ENCODE measurements at regions not wholly inside any gene's neighbourhood (a gene's known extent, or its start where the extent isn't known, plus 50 kb on each side); places are given as distances from the start of the nearest gene placed in this dataset.
"Not testable (repeated sequence)": the region's sequence is repeated elsewhere in the genome, so short reads cannot be mapped to it uniquely, and the experiment has no call there.

DNA sequence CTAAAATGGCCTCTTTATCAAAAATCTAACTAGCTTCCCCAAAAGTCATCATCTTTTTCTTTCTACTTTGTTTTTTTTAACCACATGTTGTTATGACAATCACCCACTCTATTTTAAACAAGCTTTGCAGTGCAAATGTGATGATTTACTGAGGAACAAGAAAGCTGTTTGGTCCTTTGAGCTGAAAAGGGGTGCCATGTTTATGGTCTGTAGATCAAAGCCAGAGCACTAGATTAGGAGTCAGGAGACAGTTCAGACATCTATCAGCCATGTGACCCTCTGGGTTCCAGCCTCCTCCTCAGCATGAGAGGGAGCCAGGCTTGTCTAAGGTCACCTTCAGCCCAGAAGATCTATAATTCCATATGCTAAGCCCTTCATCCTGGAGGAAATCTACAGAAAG, 65.9 kb downstream of the RPL22L1 start:
- no peaks in the 10 kb centered on the region for H3K27me3 ChIP-seq (ENCODE audit: insufficient read depth, low read length)
- no peak overlapping the region for H3K27ac ChIP-seq (ENCODE audit: low read depth, low read length)
- H3K36me3 ChIP-seq (ENCODE audit: insufficient read depth, low read length) = no peaks in the 10 kb centered on the region
- H3K9me3 ChIP-seq (ENCODE audit: insufficient read depth, low read depth, low read length) = no peaks in the 10 kb centered on the region
- peaks cover 10% of the 10 kb centered on the region; the same call in 1 of the 2 replicates for H3K4me1 ChIP-seq (ENCODE audit: insufficient read depth, low read length)
- no peak overlapping the region for H3K4me3 ChIP-seq (ENCODE audit: low read length)
- H3K9ac ChIP-seq (ENCODE audit: low read depth, low read length) = no peak overlapping the region

DNA sequence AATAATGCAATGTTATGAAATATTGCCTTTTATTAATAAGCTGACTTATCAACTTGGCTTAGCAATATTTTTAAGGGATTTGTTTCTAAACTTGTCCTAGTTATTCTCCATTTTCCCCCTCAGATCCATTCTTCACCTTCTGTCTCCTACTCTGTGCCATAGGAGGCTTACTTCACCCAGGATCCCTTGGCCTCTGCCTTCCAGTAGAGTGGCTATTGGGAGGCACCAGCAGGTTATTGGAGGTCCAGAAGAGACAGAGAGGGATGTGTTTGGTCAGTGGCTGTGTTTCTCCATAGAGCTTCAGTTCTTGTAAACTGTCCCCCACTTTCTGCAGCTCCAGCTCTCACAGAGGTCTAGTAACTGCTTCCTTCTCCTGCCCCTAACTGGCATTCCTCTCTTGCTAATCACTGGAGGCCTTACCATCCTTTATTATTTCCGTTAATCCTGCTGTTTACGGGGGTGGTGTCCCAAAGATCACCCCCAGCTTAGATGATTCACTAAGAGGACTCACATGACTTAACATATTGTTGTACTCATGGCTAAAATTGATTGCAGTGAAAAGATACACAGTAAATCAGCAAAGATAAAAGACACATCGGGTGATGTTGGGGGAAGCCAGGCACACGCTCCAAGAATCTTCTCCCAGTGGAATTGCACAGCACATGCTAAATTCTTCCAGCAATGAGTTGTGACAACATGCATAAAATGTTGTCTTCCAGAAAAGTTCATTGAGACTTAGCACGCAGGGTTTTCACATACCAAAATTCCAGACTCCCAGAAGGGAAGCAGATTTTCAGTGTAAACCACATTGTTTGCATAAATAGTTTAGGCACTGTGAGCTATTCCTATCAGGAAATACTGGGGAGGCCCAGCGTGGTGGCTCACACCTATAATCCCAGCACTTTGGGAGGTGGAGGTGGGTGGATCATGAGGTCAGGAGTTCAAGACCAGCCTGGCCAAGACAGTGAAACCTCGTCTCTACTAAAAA, 67.5 kb downstream of the RPL22L1 start:
- Histone ChIP-seq H3K27ac (ENCODE audit: low read depth, low read length) (no peak overlapping the region), H3K4me1 (ENCODE audit: insufficient read depth, low read length) (peaks cover 10% of the 10 kb centered on the region; the same call in 1 of the 2 replicates), H3K36me3 (ENCODE audit: insufficient read depth, low read length) (no peaks in the 10 kb centered on the region), H3K9me3 (ENCODE audit: insufficient read depth, low read depth, low read length) (no peaks in the 10 kb centered on the region), H3K4me3 (ENCODE audit: low read length) (no peak overlapping the region), H3K27me3 (ENCODE audit: insufficient read depth, low read length) (no peaks in the 10 kb centered on the region), H3K9ac (ENCODE audit: low read depth, low read length) (no peak overlapping the region)
- 90% methylated on average over 7 of the region's 7 CpGs for WGBS

DNA sequence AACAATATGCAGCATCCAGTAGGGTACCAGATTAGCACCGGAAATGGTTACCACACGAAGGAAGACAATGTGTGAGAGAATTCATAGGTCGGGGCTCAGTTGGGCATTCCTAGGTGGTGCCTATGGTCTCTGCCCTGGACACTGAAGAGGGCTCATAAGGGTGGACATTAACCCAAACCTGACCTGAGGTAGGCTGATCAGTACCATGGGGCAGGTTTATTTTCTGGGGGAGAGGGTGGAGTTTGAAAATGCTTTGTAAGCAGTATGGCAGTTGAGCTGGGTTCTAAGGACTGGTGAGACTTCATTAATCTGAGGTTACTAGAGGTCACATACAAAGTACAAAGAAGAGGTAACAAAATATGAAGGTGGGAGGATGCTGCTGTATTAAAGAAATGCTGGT, 68.4 kb downstream of the RPL22L1 start:
- Histone ChIP-seq H3K9ac (ENCODE audit: low read depth, low read length) (no peak overlapping the region), H3K27ac (ENCODE audit: low read depth, low read length) (no peak overlapping the region), H3K4me3 (ENCODE audit: low read length) (no peak overlapping the region), H3K4me1 (ENCODE audit: insufficient read depth, low read length) (peaks cover 10% of the 10 kb centered on the region; the same call in 1 of the 2 replicates), H3K27me3 (ENCODE audit: insufficient read depth, low read length) (no peaks in the 10 kb centered on the region), H3K36me3 (ENCODE audit: insufficient read depth, low read length) (no peaks in the 10 kb centered on the region), H3K9me3 (ENCODE audit: insufficient read depth, low read depth, low read length) (no peaks in the 10 kb centered on the region; the same call in 1 of the 2 replicates)
- 94% methylated on average over 3 of the region's 3 CpGs for WGBS

DNA sequence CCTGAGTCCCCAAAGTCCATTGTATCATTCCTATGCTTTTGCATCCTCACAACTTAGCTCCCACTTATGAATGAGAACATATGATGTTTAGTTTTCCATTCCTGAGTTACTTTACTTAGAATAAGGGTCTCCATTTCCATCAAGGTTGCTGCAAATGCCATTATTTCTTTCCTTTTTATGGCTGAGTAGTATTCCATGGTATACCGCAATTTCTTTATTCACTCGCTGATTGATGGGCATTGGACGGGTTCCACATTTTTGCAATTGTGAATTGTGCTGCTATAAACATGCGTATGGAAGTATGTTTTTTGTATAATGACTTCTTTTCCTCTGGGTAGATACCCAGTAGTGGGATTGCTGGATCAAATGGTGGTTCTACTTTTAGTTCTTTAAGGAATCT, 69.7 kb downstream of the RPL22L1 start:
- H3K9ac ChIP-seq (ENCODE audit: low read depth, low read length); H3K4me3 ChIP-seq (ENCODE audit: low read length); H3K36me3 ChIP-seq (ENCODE audit: insufficient read depth, low read length); H3K4me1 ChIP-seq (ENCODE audit: insufficient read depth, low read length); H3K9me3 ChIP-seq (ENCODE audit: insufficient read depth, low read depth, low read length); H3K27me3 ChIP-seq (ENCODE audit: insufficient read depth, low read length); H3K27ac ChIP-seq (ENCODE audit: low read depth, low read length): not testable (repeated sequence)
- WGBS = 92% methylated on average over 4 of the region's 4 CpGs

GRCh38 chr3:170799009-170799408, 71.0 kb downstream of the RPL22L1 start:
- Histone ChIP-seq H3K27me3 (ENCODE audit: insufficient read depth, low read length) (no peaks in the 10 kb centered on the region), H3K36me3 (ENCODE audit: insufficient read depth, low read length) (no peaks in the 10 kb centered on the region), H3K9ac (ENCODE audit: low read depth, low read length) (no peak overlapping the region), H3K4me1 (ENCODE audit: insufficient read depth, low read length) (peaks cover 7% of the 10 kb centered on the region; the same call in 1 of the 2 replicates), H3K27ac (ENCODE audit: low read depth, low read length) (no peak overlapping the region), H3K4me3 (ENCODE audit: low read length) (no peak overlapping the region), H3K9me3 (ENCODE audit: insufficient read depth, low read depth, low read length) (peaks cover 2% of the 10 kb centered on the region; the same call in 1 of the 2 replicates)
- WGBS = 100% methylated on average over 1 of the region's 2 CpGs

DNA sequence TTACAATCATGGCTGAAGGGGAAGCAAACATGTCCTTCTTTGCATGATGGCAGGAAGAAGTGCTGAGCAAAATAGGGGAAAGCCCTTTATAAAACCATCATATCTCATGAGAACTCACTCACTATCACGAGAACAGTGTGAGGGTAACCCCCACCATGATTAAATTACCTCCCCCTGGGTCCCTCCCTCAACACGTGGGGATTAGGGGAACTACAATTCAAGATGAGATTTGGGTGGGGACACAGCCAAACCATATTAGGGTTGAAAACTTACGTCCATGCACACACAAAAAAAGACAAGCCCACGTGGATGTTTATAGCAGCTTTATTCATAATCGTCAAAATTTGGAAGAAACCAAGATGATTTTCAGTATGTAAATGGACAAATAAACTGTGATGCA, 72.3 kb downstream of the RPL22L1 start:
- Histone ChIP-seq H3K4me1 (ENCODE audit: insufficient read depth, low read length) (peaks cover 4% of the 10 kb centered on the region; the same call in 1 of the 2 replicates), H3K27me3 (ENCODE audit: insufficient read depth, low read length) (no peaks in the 10 kb centered on the region), H3K9ac (ENCODE audit: low read depth, low read length) (no peak overlapping the region), H3K4me3 (ENCODE audit: low read length) (no peak overlapping the region), H3K27ac (ENCODE audit: low read depth, low read length) (no peak overlapping the region), H3K9me3 (ENCODE audit: insufficient read depth, low read depth, low read length) (peaks cover 2% of the 10 kb centered on the region; the same call in 1 of the 2 replicates), H3K36me3 (ENCODE audit: insufficient read depth, low read length) (no peaks in the 10 kb centered on the region)
- 92% methylated on average over 5 of the region's 5 CpGs for WGBS

GRCh38 chr3:170792471-170792870, 77.5 kb downstream of the RPL22L1 start:
- Histone ChIP-seq H3K27me3 (ENCODE audit: insufficient read depth, low read length) (no peaks in the 10 kb centered on the region), H3K9me3 (ENCODE audit: insufficient read depth, low read depth, low read length) (peaks cover 2% of the 10 kb centered on the region; the same call in 1 of the 2 replicates), H3K36me3 (ENCODE audit: insufficient read depth, low read length) (no peaks in the 10 kb centered on the region), H3K9ac (ENCODE audit: low read depth, low read length) (no peak overlapping the region), H3K4me1 (ENCODE audit: insufficient read depth, low read length) (no peaks in the 10 kb centered on the region), H3K4me3 (ENCODE audit: low read length) (no peak overlapping the region), H3K27ac (ENCODE audit: low read depth, low read length) (no peak overlapping the region)
- 93% methylated on average over 1 of the region's 1 CpG for WGBS

GRCh38 chr3:170790647-170791046, 79.3 kb downstream of the RPL22L1 start:
- H3K4me3 ChIP-seq (ENCODE audit: low read length) = no peak overlapping the region
- H3K9me3 ChIP-seq (ENCODE audit: insufficient read depth, low read depth, low read length) = no peaks in the 10 kb centered on the region
- no CpG with 5 or more reads among the region's 1 CpG for WGBS
- no peaks in the 10 kb centered on the region for H3K27me3 ChIP-seq (ENCODE audit: insufficient read depth, low read length)
- H3K27ac ChIP-seq (ENCODE audit: low read depth, low read length) = no peak overlapping the region
- H3K9ac ChIP-seq (ENCODE audit: low read depth, low read length) = no peak overlapping the region
- H3K36me3 ChIP-seq (ENCODE audit: insufficient read depth, low read length) = no peaks in the 10 kb centered on the region
- H3K4me1 ChIP-seq (ENCODE audit: insufficient read depth, low read length) = no peaks in the 10 kb centered on the region

DNA sequence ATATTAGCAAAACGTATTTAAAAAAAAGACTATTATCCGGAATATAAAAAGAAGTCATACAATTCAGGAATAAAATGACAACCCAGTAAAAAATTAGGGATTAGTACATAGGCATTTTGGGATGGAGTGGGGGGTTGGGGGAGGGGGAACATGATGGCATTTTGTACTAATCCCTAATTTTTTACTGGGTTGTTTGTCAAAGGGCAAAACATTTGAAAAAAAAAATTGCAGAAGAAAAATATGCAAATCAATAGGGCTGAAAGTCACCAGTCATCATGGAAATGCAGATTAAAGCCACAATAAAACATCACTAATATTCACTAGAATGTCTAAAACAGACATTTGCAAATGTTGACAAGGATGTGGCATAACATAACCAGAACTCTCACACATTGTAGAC, 82.5 kb downstream of the RPL22L1 start:
- no peaks in the 10 kb centered on the region for H3K4me1 ChIP-seq (ENCODE audit: insufficient read depth, low read length)
- H3K27ac ChIP-seq (ENCODE audit: low read depth, low read length) = no peak overlapping the region
- no peak overlapping the region for H3K9ac ChIP-seq (ENCODE audit: low read depth, low read length)
- no CpG with 5 or more reads among the region's 2 CpGs for WGBS
- H3K27me3 ChIP-seq (ENCODE audit: insufficient read depth, low read length) = no peaks in the 10 kb centered on the region
- no peaks in the 10 kb centered on the region for H3K9me3 ChIP-seq (ENCODE audit: insufficient read depth, low read depth, low read length)
- H3K4me3 ChIP-seq (ENCODE audit: low read length) = no peak overlapping the region
- no peaks in the 10 kb centered on the region for H3K36me3 ChIP-seq (ENCODE audit: insufficient read depth, low read length)

- no peak overlapping the region for H3K4me3 ChIP-seq (ENCODE audit: low read length)
- H3K27ac ChIP-seq (ENCODE audit: low read depth, low read length) = no peak overlapping the region
- no peak overlapping the region for H3K9ac ChIP-seq (ENCODE audit: low read depth, low read length)
- H3K36me3 ChIP-seq (ENCODE audit: insufficient read depth, low read length) = no peaks in the 10 kb centered on the region
- no peaks in the 10 kb centered on the region for H3K4me1 ChIP-seq (ENCODE audit: insufficient read depth, low read length)
- WGBS = 89% methylated on average over 3 of the region's 3 CpGs
- no peaks in the 10 kb centered on the region for H3K27me3 ChIP-seq (ENCODE audit: insufficient read depth, low read length)
- H3K9me3 ChIP-seq (ENCODE audit: insufficient read depth, low read depth, low read length) = no peaks in the 10 kb centered on the region
These were observed 84.5 kb downstream of the RPL22L1 start for GRCh38 chr3:170785454-170785853.

DNA sequence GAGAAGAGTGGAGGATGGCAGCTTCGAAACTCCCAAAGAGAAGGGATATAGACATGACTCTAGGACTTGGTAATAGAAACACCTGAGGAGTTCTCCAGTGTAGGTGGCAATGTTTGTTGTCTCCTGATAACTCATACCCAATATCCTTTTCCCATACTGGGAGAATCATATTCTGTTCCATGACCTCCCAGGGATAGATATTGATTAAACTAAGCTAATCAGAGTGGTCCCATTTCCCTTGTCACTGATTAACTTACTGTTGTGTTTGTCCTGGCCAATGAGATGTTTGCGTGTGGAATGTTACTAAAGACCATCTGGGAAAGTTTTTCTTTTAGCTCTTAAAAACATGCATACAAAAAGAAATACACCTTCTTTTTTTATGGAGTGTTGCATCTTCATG, 85.6 kb downstream of the RPL22L1 start:
- H3K27me3 ChIP-seq (ENCODE audit: insufficient read depth, low read length) = no peaks in the 10 kb centered on the region
- 91% methylated on average over 1 of the region's 2 CpGs for WGBS
- no peaks in the 10 kb centered on the region for H3K36me3 ChIP-seq (ENCODE audit: insufficient read depth, low read length)
- no peak overlapping the region for H3K27ac ChIP-seq (ENCODE audit: low read depth, low read length)
- H3K9me3 ChIP-seq (ENCODE audit: insufficient read depth, low read depth, low read length) = no peaks in the 10 kb centered on the region
- H3K4me3 ChIP-seq (ENCODE audit: low read length) = no peak overlapping the region
- no peak overlapping the region for H3K9ac ChIP-seq (ENCODE audit: low read depth, low read length)
- no peaks in the 10 kb centered on the region for H3K4me1 ChIP-seq (ENCODE audit: insufficient read depth, low read length)

Data from HUES64 (cell line).